Lung microvascular endothelial cell (primary cell): ENCODE measurements at regions not wholly inside any gene's neighbourhood (a gene's known extent, or its start where the extent isn't known, plus 50 kb on each side); places are given as distances from the start of the nearest gene placed in this dataset.
A peak's percentile ranks its signal among the peaks of the same experiment; 100 is the strongest.

Experiments
- DNase-seq, 2 donors: peaks; one replicate each; pipeline versions ENCODE4 v3.0.0 to v3.0.0-alpha.2; 2010; ENCODE audit warnings: low read depth in 2 of 2

GRCh38 chr15:62932436-62932835 is 110.1 kb upstream of the TPM1 start:
- DNase-seq, result no peak

- no peak for DNase-seq
These were observed 109.2 kb upstream of the TPM1 start for GRCh38 chr15:62933386-62933785.

- no peak for DNase-seq
These were observed 108.1 kb upstream of the TPM1 start for GRCh38 chr15:62934236-62934971.

GRCh38 chr15:62935300-62936081 is 107.1 kb upstream of the TPM1 start:
- peak in 1 of 2 donors; percentile 58 for DNase-seq

GRCh38 chr15:62938825-62939224 is 103.7 kb upstream of the TPM1 start:
- DNase-seq, result no peak

- no peak for DNase-seq
These were observed 102.3 kb upstream of the TPM1 start for GRCh38 chr15:62940093-62940754.

GRCh38 chr15:62940755-62941361 is 101.7 kb upstream of the TPM1 start:
- DNase-seq, result peak in 1 of 2 donors; percentile 84

GRCh38 chr15:62941699-62942098 is 100.8 kb upstream of the TPM1 start:
- no peak for DNase-seq

GRCh38 chr15:62942428-62942827 is 100.1 kb upstream of the TPM1 start:
- DNase-seq, result no peak

- DNase-seq, result no peak
These were observed 97.5 kb upstream of the TPM1 start for GRCh38 chr15:62945063-62945462.

GRCh38 chr15:62945760-62946159 is 96.8 kb upstream of the TPM1 start:
- no peak for DNase-seq

- DNase-seq, result no peak
These were observed 95.6 kb upstream of the TPM1 start for GRCh38 chr15:62946940-62947339.

- peak in 1 of 2 donors; percentile 76 for DNase-seq
These were observed 92.0 kb upstream of the TPM1 start for GRCh38 chr15:62950462-62950931.

GRCh38 chr15:62951481-62951880 is 91.1 kb upstream of the TPM1 start:
- no peak for DNase-seq

GRCh38 chr15:62953021-62953420 is 89.5 kb upstream of the TPM1 start:
- no peak for DNase-seq

- no peak for DNase-seq
These were observed 89.0 kb upstream of the TPM1 start for GRCh38 chr15:62953496-62954045.

GRCh38 chr15:62957130-62957529 is 85.4 kb upstream of the TPM1 start:
- peak; percentile 40 to 81 for DNase-seq

- DNase-seq, result no peak
These were observed 83.8 kb upstream of the TPM1 start for GRCh38 chr15:62958528-62959363.

GRCh38 chr15:62961134-62961533 is 81.4 kb upstream of the TPM1 start:
- no peak for DNase-seq

- DNase-seq, result no peak
These were observed 80.2 kb upstream of the TPM1 start for GRCh38 chr15:62962101-62962995.
